GM23248 (cell line): ENCODE measurements at regions not wholly inside any gene's neighbourhood (a gene's known extent, or its start where the extent isn't known, plus 50 kb on each side); places are given as distances from the start of the nearest gene placed in this dataset.

Experiments used
- DNase-seq: peaks from one replicate; pipeline ENCODE4 v3.0.0-alpha.2; 2015
- H2AFZ ChIP-seq: fragments of 200-600 bp; sonication (generic); 2 replicates; pipeline ENCODE4 v1.6.1; 2016; ENCODE audit warnings: antibody characterized with exemption
- H3F3A ChIP-seq: fragments of 200-600 bp; sonication (generic); 2 replicates; pipeline ENCODE4 v1.6.1; 2016; ENCODE audit warnings: mild to moderate bottlenecking, antibody characterized with exemption, mixed run types; ENCODE audit not compliant: insufficient read depth
- H3K27ac ChIP-seq: fragments of 200-600 bp; sonication (generic); 2 replicates; pipeline ENCODE4 v1.5.1; 2016; ENCODE audit warnings: mild to moderate bottlenecking
- H3K27me3 ChIP-seq: fragments of 200-600 bp; sonication (generic); replicated peaks from 2 replicates; pipeline ENCODE4 v1.6.1; 2016; ENCODE audit warnings: mild to moderate bottlenecking; ENCODE audit not compliant: insufficient read depth
- H3K36me3 ChIP-seq: fragments of 200-600 bp; sonication (generic); 2 replicates; pipeline ENCODE4 v1.6.1; 2016; ENCODE audit warnings: low read depth, mild to moderate bottlenecking
- H3K4me1 ChIP-seq: fragments of 200-600 bp; sonication (generic); 2 replicates; pipeline ENCODE4 v1.6.1; 2016; ENCODE audit warnings: mild to moderate bottlenecking; ENCODE audit not compliant: insufficient read depth
- H3K4me2 ChIP-seq: fragments of 200-600 bp; sonication (generic); one replicate; pipeline ENCODE4 v1.6.1; 2016; ENCODE audit warnings: mild to moderate bottlenecking; ENCODE audit not compliant: unreplicated experiment
- H3K4me3 ChIP-seq: fragments of 200-600 bp; sonication (generic); 2 replicates; pipeline ENCODE4 v1.5.1; 2016; ENCODE audit warnings: mild to moderate bottlenecking
- H3K79me2 ChIP-seq: fragments of 200-600 bp; sonication (generic); 2 replicates; pipeline ENCODE4 v1.6.1; 2016; ENCODE audit warnings: mild to moderate bottlenecking; ENCODE audit not compliant: insufficient read depth
- H3K9ac ChIP-seq: fragments of 200-600 bp; sonication (generic); 2 replicates; pipeline ENCODE4 v1.6.1; 2016; ENCODE audit warnings: mild to moderate bottlenecking
- H3K9me2 ChIP-seq: fragments of 200-600 bp; sonication (generic); 2 replicates; pipeline ENCODE4 v1.6.1; 2016; ENCODE audit warnings: mixed run types, mild to moderate bottlenecking, moderate library complexity; ENCODE audit not compliant: insufficient read depth
- H3K9me3 ChIP-seq: fragments of 200-600 bp; sonication (generic); one replicate; pipeline ENCODE4 v1.6.1; 2017; ENCODE audit warnings: low read depth
- H4K20me1 ChIP-seq: fragments of 200-600 bp; sonication (generic); 2 replicates; pipeline ENCODE4 v1.6.0; 2016; ENCODE audit not compliant: insufficient read depth
- EZH2 ChIP-seq: fragments of 200-600 bp; sonication (generic); IDR thresholded peaks from 2 replicates; pipeline ENCODE4 v1.6.1; 2018; ENCODE audit warnings: antibody characterized with exemption, mild to moderate bottlenecking; ENCODE audit not compliant: insufficient read depth, poor library complexity, severe bottlenecking
- EZH2phosphoT487 ChIP-seq: fragments of 200-600 bp; sonication (generic); IDR thresholded peaks from 2 replicates; pipeline ENCODE4 v1.6.1; 2018; ENCODE audit warnings: antibody characterized with exemption, moderate library complexity, mild to moderate bottlenecking, low read depth; ENCODE audit not compliant: insufficient read depth
- WGBS, 2 experiments: methylation state at CpG; one replicate each; pipeline ENCODE4 v1.1.6; 2015 to 2017; ENCODE audit warnings: low lambda C conversion rate in 2 of 2, low coverage in 1 of 2; ENCODE audit errors: missing lambda C conversion rate in 2 of 2; 5-methylcytosine and 5-hydroxymethylcytosine counted together
- in situ Hi-C: fragments of 300-500 bp; cut with MboI; formaldehyde crosslinking; loops from 2 replicates; pipeline ENCODE4 v1.15.0; 2020

DNA sequence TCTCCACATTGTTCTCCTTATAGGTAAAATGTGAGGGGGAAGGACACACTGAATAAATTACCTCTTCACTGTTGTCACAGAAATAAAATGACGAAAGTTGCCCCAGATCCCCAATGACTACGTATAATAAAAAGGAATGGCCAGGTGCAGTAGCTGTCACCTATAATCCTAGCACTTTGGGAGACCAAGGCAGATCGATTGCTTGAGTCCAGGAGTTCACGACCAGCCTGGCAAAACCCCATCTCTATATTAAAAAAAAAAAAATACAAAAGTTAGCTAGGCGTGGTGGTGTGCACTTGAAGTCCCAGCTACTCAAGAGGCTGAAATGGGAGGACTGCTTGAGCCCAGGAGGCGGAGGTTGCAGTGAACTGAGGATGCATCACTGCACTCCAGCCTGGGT, 82.2 kb upstream of the APC start:
- Histone ChIP-seq H3K27ac (no peak overlapping the region), H2AFZ (no peak overlapping the region), H3K9ac (no peak overlapping the region), H3K27me3 (no peaks in the 10 kb centered on the region), H3K9me2 (no peaks in the 10 kb centered on the region), H3K9me3 (no peaks in the 10 kb centered on the region), H3K4me2 (no peak overlapping the region), H3K4me3 (no peak overlapping the region), H3K79me2 (no peaks in the 10 kb centered on the region), H3F3A (no peaks in the 10 kb centered on the region), H3K36me3 (no peaks in the 10 kb centered on the region), H4K20me1 (no peaks in the 10 kb centered on the region), H3K4me1 (no peaks in the 10 kb centered on the region)
- in situ Hi-C loops: no loop called here
- WGBS, 2 experiments: 73 to 75% methylated on average over 6 of the region's 6 CpGs
- no peak for DNase-seq
- no peak for TF ChIP-seq EZH2
- TF ChIP-seq EZH2phosphoT487: no peak

- H3K4me1 ChIP-seq: no peaks in the 10 kb centered on the region
- no peaks in the 10 kb centered on the region for H3F3A ChIP-seq
- H3K9me2 ChIP-seq: no peaks in the 10 kb centered on the region
- in situ Hi-C loops: no loop called here
- no peaks in the 10 kb centered on the region for H3K9me3 ChIP-seq
- H3K4me3 ChIP-seq: no peak overlapping the region
- no peak overlapping the region for H3K9ac ChIP-seq
- DNase-seq: no peak
- H4K20me1 ChIP-seq: no peaks in the 10 kb centered on the region
- H3K27me3 ChIP-seq: no peaks in the 10 kb centered on the region
- no peaks in the 10 kb centered on the region for H3K36me3 ChIP-seq
- TF ChIP-seq EZH2phosphoT487 (no peak), EZH2 (no peak)
- 71 to 84% methylated on average over 2 of the region's 2 CpGs for WGBS, 2 experiments
- no peaks in the 10 kb centered on the region for H3K79me2 ChIP-seq
- H3K4me2 ChIP-seq: no peak overlapping the region
- H2AFZ ChIP-seq: no peak overlapping the region
- no peak overlapping the region for H3K27ac ChIP-seq
These were observed 81.2 kb upstream of the APC start for GRCh38 chr5:112656451-112656850.

DNA sequence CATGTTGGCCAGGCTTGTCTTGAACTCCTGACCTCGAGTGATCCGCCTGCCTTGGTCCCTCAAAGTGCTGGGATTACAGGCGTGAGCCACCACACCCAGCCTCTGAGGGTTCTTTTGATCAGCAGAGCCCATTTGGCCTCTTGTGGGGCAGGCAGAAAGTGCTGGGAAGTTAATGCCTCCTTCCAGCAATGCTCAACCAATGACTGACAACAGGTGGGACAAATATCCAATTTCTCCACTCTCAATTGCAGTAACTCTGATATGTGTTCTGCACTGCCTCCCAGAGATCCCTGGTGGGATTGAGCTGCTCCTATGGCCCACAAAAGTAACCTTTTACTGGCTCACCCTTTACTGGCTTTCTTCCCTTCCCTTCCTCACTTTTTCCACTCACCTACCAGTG, 79.9 kb upstream of the APC start:
- Histone ChIP-seq H3K36me3 (no peaks in the 10 kb centered on the region), H3K27ac (no peak overlapping the region), H4K20me1 (no peaks in the 10 kb centered on the region), H3K4me2 (no peak overlapping the region), H3K9me2 (no peaks in the 10 kb centered on the region), H3K27me3 (no peaks in the 10 kb centered on the region), H3K79me2 (no peaks in the 10 kb centered on the region), H3K9me3 (no peaks in the 10 kb centered on the region), H2AFZ (no peak overlapping the region), H3K4me3 (no peak overlapping the region), H3F3A (no peaks in the 10 kb centered on the region), H3K4me1 (no peaks in the 10 kb centered on the region), H3K9ac (no peak overlapping the region)
- WGBS, 2 experiments: 29 to 40% methylated on average over 3 of the region's 3 CpGs
- TF ChIP-seq EZH2phosphoT487: no peak
- no peak for TF ChIP-seq EZH2
- in situ Hi-C loops: no loop called here
- no peak for DNase-seq

DNA sequence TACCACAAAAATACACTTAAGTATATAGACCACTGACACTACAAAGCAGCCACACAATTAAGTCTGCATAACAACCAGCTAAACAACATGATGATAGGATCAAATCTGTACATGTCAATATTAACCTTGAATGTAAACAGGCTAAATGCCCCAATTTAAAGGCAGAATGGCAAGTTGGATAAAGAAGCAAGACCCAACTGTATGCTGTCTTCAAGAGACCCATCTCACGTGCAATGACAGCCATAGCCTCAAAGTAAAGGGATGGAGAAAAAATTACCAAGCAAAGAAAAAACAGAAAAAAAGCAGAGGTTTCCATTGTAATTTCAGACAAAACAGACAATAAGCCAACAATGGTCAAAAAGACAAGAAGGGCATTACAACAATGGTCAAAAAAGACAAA, 77.3 kb upstream of the APC start:
- H3K9me3 ChIP-seq: no peaks in the 10 kb centered on the region
- H3K9ac ChIP-seq: no peak overlapping the region
- H4K20me1 ChIP-seq: no peaks in the 10 kb centered on the region
- H3K9me2 ChIP-seq: no peaks in the 10 kb centered on the region
- DNase-seq: no peak
- no peak overlapping the region for H3K4me3 ChIP-seq
- no peaks in the 10 kb centered on the region for H3K36me3 ChIP-seq
- H3K79me2 ChIP-seq: no peaks in the 10 kb centered on the region
- TF ChIP-seq EZH2 (no peak), EZH2phosphoT487 (no peak)
- no peak overlapping the region for H3K4me2 ChIP-seq
- H3K27ac ChIP-seq: no peak overlapping the region
- in situ Hi-C loops: no loop called here
- no peaks in the 10 kb centered on the region for H3K27me3 ChIP-seq
- WGBS, 2 experiments: 67 to 78% methylated on average over 1 of the region's 1 CpG
- no peaks in the 10 kb centered on the region for H3F3A ChIP-seq
- no peak overlapping the region for H2AFZ ChIP-seq
- H3K4me1 ChIP-seq: no peaks in the 10 kb centered on the region

- Histone ChIP-seq H3K9me2 (no peaks in the 10 kb centered on the region), H3K36me3 (no peaks in the 10 kb centered on the region), H4K20me1 (no peaks in the 10 kb centered on the region), H3K27me3 (no peaks in the 10 kb centered on the region), H3K9me3 (no peaks in the 10 kb centered on the region), H3K4me1 (no peaks in the 10 kb centered on the region), H2AFZ (no peak overlapping the region), H3K79me2 (no peaks in the 10 kb centered on the region), H3K4me3 (no peak overlapping the region), H3K9ac (no peak overlapping the region), H3K4me2 (no peak overlapping the region), H3F3A (no peaks in the 10 kb centered on the region), H3K27ac (no peak overlapping the region)
- no peak for DNase-seq
- 74 to 78% methylated on average over 3 of the region's 3 CpGs for WGBS, 2 experiments
- TF ChIP-seq EZH2 (no peak), EZH2phosphoT487 (no peak)
- in situ Hi-C loops: no loop called here
These were observed 74.5 kb upstream of the APC start for GRCh38 chr5:112663146-112663545.
